ENCODE measurements at regions not wholly inside any gene's neighbourhood (a gene's known extent, or its start where the extent isn't known, plus 50 kb on each side); places are given as distances from the start of the nearest gene placed in this dataset.

DNA sequence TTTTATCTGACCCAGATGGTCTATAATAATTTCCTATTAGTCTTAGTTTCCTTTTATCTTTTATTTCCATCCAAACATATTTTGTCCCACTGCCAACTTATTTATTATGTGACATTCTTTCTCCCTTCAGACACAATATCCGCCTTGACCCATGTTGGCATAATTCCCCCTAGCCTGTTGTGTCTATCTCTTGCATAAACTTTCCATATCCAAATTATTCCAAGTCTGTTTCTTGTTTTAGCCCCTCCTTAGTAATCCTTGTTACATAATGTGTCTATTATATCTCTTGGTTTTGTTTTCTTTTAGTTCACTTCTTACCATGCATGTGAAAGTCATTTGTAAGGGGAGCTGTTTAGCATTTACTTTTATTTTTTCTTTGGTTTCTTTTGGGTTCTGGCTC, 81.6 kb upstream of the CACHD1 start:
- H3K4me3 ChIP-seq (ENCODE audit: control insufficient read depth in 2 of 3, extremely low read depth in 1 of 3, insufficient read depth in 2 of 3, low read depth in 1 of 3, low read length in 3 of 3): no peak overlapping the region
- no peak overlapping the region for H3K27ac ChIP-seq (ENCODE audit: control insufficient read depth, insufficient read depth, low read length)
- no peaks in the 10 kb centered on the region for H4K20me1 ChIP-seq (ENCODE audit: control insufficient read depth, extremely low read depth, insufficient read depth, low read length)
- H3K36me3 ChIP-seq (ENCODE audit: control insufficient read depth in 2 of 2, extremely low read depth in 1 of 2, insufficient read depth in 2 of 2, low read length in 2 of 2): no peaks in the 10 kb centered on the region
- H3K9me3 ChIP-seq (ENCODE audit: control insufficient read depth, low read depth, low read length): no peaks in the 10 kb centered on the region
- DNase-seq (ENCODE audit: low read depth, low spot score) (no peak), FAIRE-seq (no peak)
- no peaks in the 10 kb centered on the region for H3K27me3 ChIP-seq (ENCODE audit: control insufficient read depth, extremely low read depth, insufficient read depth, low read length)
- no peak overlapping the region for H3K4me2 ChIP-seq (ENCODE audit: control insufficient read depth, extremely low read depth, insufficient read depth, low read depth, low read length)
- H3K9me1 ChIP-seq (ENCODE audit: control insufficient read depth, extremely low read depth, insufficient read depth, low read length): no peaks in the 10 kb centered on the region
- no peak overlapping the region for H3K9ac ChIP-seq (ENCODE audit: control insufficient read depth, extremely low read depth, insufficient read depth, low read length)
- H3K79me2 ChIP-seq (ENCODE audit: control insufficient read depth, insufficient read depth, low read length): no peaks in the 10 kb centered on the region
- H2AFZ ChIP-seq (ENCODE audit: control insufficient read depth, low read length): no peak overlapping the region
- TF ChIP-seq CTCF (optimal IDR thresholded peaks at IDR 0.05 in 1 of 3, IDR thresholded peaks at IDR 0.05 in 1 of 3, conservative IDR thresholded peaks at IDR 0.05 in 1 of 3; ENCODE audit: extremely low read depth in 1 of 3, insufficient read depth in 2 of 3, low read length in 3 of 3) (no peak), EZH2 (IDR thresholded peaks at IDR 0.05; ENCODE audit: low read length) (no peak)
- H3K4me1 ChIP-seq (ENCODE audit: control insufficient read depth, extremely low read depth, insufficient read depth, low read length): no peaks in the 10 kb centered on the region
- dilution Hi-C loops (cut with MboI; ENCODE audit: extremely low pct_ligation_motif_present, low sequenced_read_pairs): no loop called here

- dilution Hi-C loops (cut with MboI; ENCODE audit: extremely low pct_ligation_motif_present, low sequenced_read_pairs): no loop called here
- no peak for FAIRE-seq
- no peaks in the 10 kb centered on the region for H3K9me1 ChIP-seq (ENCODE audit: control insufficient read depth, extremely low read depth, insufficient read depth, low read length)
These were observed 77.8 kb upstream of the CACHD1 start for GRCh38 chr1:64392109-64392508.

More at GRCh38 chr1:64392109-64392508, 77.8 kb upstream of the CACHD1 start:
- H3K4me1 ChIP-seq (ENCODE audit: control insufficient read depth, extremely low read depth, insufficient read depth, low read length): no peaks in the 10 kb centered on the region
- H3K9me3 ChIP-seq (ENCODE audit: control insufficient read depth, low read depth, low read length): no peaks in the 10 kb centered on the region
- DNase-seq (ENCODE audit: low read depth, low spot score): no peak
- no peaks in the 10 kb centered on the region for H3K27me3 ChIP-seq (ENCODE audit: control insufficient read depth, extremely low read depth, insufficient read depth, low read length)
- H3K9ac ChIP-seq (ENCODE audit: control insufficient read depth, extremely low read depth, insufficient read depth, low read length): no peak overlapping the region
- TF ChIP-seq CTCF (optimal IDR thresholded peaks at IDR 0.05 in 1 of 3, IDR thresholded peaks at IDR 0.05 in 1 of 3, conservative IDR thresholded peaks at IDR 0.05 in 1 of 3; ENCODE audit: extremely low read depth in 1 of 3, insufficient read depth in 2 of 3, low read length in 3 of 3) (no peak), EZH2 (IDR thresholded peaks at IDR 0.05; ENCODE audit: low read length) (no peak)
- no peaks in the 10 kb centered on the region for H4K20me1 ChIP-seq (ENCODE audit: control insufficient read depth, extremely low read depth, insufficient read depth, low read length)
- H3K4me2 ChIP-seq (ENCODE audit: control insufficient read depth, extremely low read depth, insufficient read depth, low read depth, low read length): no peak overlapping the region
- H2AFZ ChIP-seq (ENCODE audit: control insufficient read depth, low read length): no peak overlapping the region
- no peak overlapping the region for H3K27ac ChIP-seq (ENCODE audit: control insufficient read depth, insufficient read depth, low read length)
- H3K79me2 ChIP-seq (ENCODE audit: control insufficient read depth, insufficient read depth, low read length): no peaks in the 10 kb centered on the region
- H3K36me3 ChIP-seq (ENCODE audit: control insufficient read depth in 2 of 2, extremely low read depth in 1 of 2, insufficient read depth in 2 of 2, low read length in 2 of 2): no peaks in the 10 kb centered on the region
- H3K4me3 ChIP-seq (ENCODE audit: control insufficient read depth in 2 of 3, extremely low read depth in 1 of 3, insufficient read depth in 2 of 3, low read depth in 1 of 3, low read length in 3 of 3): no peak overlapping the region
